MM.1S (cell line): ENCODE measurements at regions not wholly inside any gene's neighbourhood (a gene's known extent, or its start where the extent isn't known, plus 50 kb on each side); places are given as distances from the start of the nearest gene placed in this dataset.

Experiments
- DNase-seq: peaks from one replicate; pipeline ENCODE4 v3.0.0-alpha.2; 2015
- H2AFZ ChIP-seq: fragments of 300-600 bp; sonication (generic); 2 replicates; pipeline ENCODE4 v1.6.0; 2016; ENCODE audit warnings: antibody characterized with exemption, low read length
- H3F3A ChIP-seq: fragments of 300-600 bp; sonication (generic); 2 replicates; pipeline ENCODE4 v1.6.1; 2016; ENCODE audit warnings: mild to moderate bottlenecking, antibody characterized with exemption, low read length, moderate library complexity, mixed read lengths; ENCODE audit not compliant: insufficient read depth
- H3K27ac ChIP-seq: fragments of 300-600 bp; sonication (generic); 2 replicates; pipeline ENCODE4 v1.5.1; 2016; ENCODE audit warnings: mild to moderate bottlenecking, low read length
- H3K27me3 ChIP-seq: fragments of 300-600 bp; sonication (generic); replicated peaks from 2 replicates; pipeline ENCODE4 v1.6.0; 2016; ENCODE audit warnings: low read length; ENCODE audit not compliant: insufficient read depth
- H3K36me3 ChIP-seq: fragments of 300-600 bp; sonication (generic); replicated peaks from 2 replicates; pipeline ENCODE4 v1.6.1; 2016; ENCODE audit warnings: mild to moderate bottlenecking, low read length, mixed read lengths; ENCODE audit not compliant: insufficient read depth
- H3K4me1 ChIP-seq: fragments of 300-600 bp; sonication (generic); 2 replicates; pipeline ENCODE4 v1.6.1; 2016; ENCODE audit warnings: low read length, mixed read lengths
- H3K4me2 ChIP-seq: fragments of 300-600 bp; sonication (generic); 2 replicates; pipeline ENCODE4 v1.6.0; 2016; ENCODE audit warnings: low read depth, low read length
- H3K4me3 ChIP-seq: fragments of 300-600 bp; sonication (generic); 2 replicates; pipeline ENCODE4 v1.5.1; 2016; ENCODE audit warnings: low read length, mixed read lengths
- H3K79me2 ChIP-seq: fragments of 300-600 bp; sonication (generic); 2 replicates; pipeline ENCODE4 v1.6.1; 2016; ENCODE audit warnings: mixed run types, low read length, mixed read lengths
- H3K9ac ChIP-seq: fragments of 300-600 bp; sonication (generic); 2 replicates; pipeline ENCODE4 v1.6.1; 2016; ENCODE audit warnings: low read length, mixed read lengths
- H3K9me2 ChIP-seq: fragments of 300-600 bp; sonication (generic); replicated peaks from 2 replicates; pipeline ENCODE4 v1.6.1; 2016; ENCODE audit warnings: mild to moderate bottlenecking, low read length, mixed read lengths; ENCODE audit not compliant: insufficient read depth
- H3K9me3 ChIP-seq: fragments of 300-600 bp; sonication (generic); replicated peaks from 2 replicates; pipeline ENCODE4 v1.6.1; 2016; ENCODE audit warnings: mild to moderate bottlenecking, low read length, mixed read lengths; ENCODE audit not compliant: insufficient read depth
- H4K20me1 ChIP-seq: fragments of 300-600 bp; sonication (generic); 2 replicates; pipeline ENCODE4 v1.6.1; 2016; ENCODE audit warnings: mild to moderate bottlenecking, low read length, moderate library complexity, mixed read lengths; ENCODE audit not compliant: insufficient read depth
- CTCF ChIP-seq: fragments of 300-600 bp; sonication (generic); IDR thresholded peaks from 2 replicates; pipeline ENCODE4 v1.5.1; 2016; ENCODE audit warnings: antibody characterized with exemption, low read length, mixed read lengths
- EZH2 ChIP-seq: fragments of 300-600 bp; sonication (generic); optimal IDR thresholded peaks from 2 replicates; pipeline ENCODE3; 2017; ENCODE audit warnings: low read depth, mild to moderate bottlenecking, antibody characterized with exemption, low read length, mixed read lengths
- EZH2phosphoT487 ChIP-seq: fragments of 300-600 bp; sonication (generic); IDR thresholded peaks from 2 replicates; pipeline ENCODE4 v1.6.1; 2018; ENCODE audit warnings: antibody characterized with exemption, low read length

GRCh38 chr16:55273959-55274358 lies 50.0 kb upstream of the IRX6 start:
- H3F3A ChIP-seq: no peaks in the 10 kb centered on the region
- no peak overlapping the region for H3K9ac ChIP-seq
- no peaks in the 10 kb centered on the region for H3K79me2 ChIP-seq

More at GRCh38 chr16:55273959-55274358, 50.0 kb upstream of the IRX6 start:
- Histone ChIP-seq H3K27ac (no peak overlapping the region), H2AFZ (no peak overlapping the region), H3K27me3 (no peaks in the 10 kb centered on the region), H3K9me2 (no peaks in the 10 kb centered on the region), H3K9me3 (no peaks in the 10 kb centered on the region), H3K36me3 (no peaks in the 10 kb centered on the region), H3K4me2 (no peak overlapping the region), H4K20me1 (no peaks in the 10 kb centered on the region), H3K4me3 (no peak overlapping the region), H3K4me1 (no peaks in the 10 kb centered on the region)
- DNase-seq: no peak
- no peak for TF ChIP-seq EZH2phosphoT487
- no peak for TF ChIP-seq CTCF
- no peak for TF ChIP-seq EZH2
